OCI-LY7 (cell line): ENCODE measurements at regions not wholly inside any gene's neighbourhood (a gene's known extent, or its start where the extent isn't known, plus 50 kb on each side); places are given as distances from the start of the nearest gene placed in this dataset.

Experiments used
- BruUV-seq: library from RNA; stranded (reverse); fragments of 400-500 nt; replicated peaks from 2 replicates; lab custom pipeline; 2021; lab: Mats Ljungman, UMichigan
- CTCF ChIA-PET: fragments of 300-600 bp; sonication (Branson Sonifier 250); formaldehyde crosslinking; loops from one replicate; lab custom pipeline; 2022; ENCODE audit warnings: antibody characterized with exemption; ENCODE audit not compliant: unreplicated experiment; lab: Charles Lee
- POLR2A ChIA-PET: fragments of 300-600 bp; sonication (Branson Sonifier 250); formaldehyde crosslinking; loops from one replicate; lab custom pipeline; 2022; ENCODE audit warnings: antibody characterized with exemption; lab: Charles Lee
- DNase-seq: peaks from one replicate; pipeline ENCODE4 v3.0.0-alpha.2; 2015; ENCODE audit warnings: low spot score
- H2AFZ ChIP-seq: fragments of 200-600 bp; sonication (generic), shearing (Covaris generic); 2 replicates; pipeline ENCODE4 v1.6.1; 2014; ENCODE audit warnings: mild to moderate bottlenecking, antibody characterized with exemption, low read length, moderate library complexity
- H3K27ac ChIP-seq: fragments of 200-600 bp; sonication (generic); 2 replicates; pipeline ENCODE4 v1.5.1; 2014; ENCODE audit warnings: mixed run types, low read depth, mild to moderate bottlenecking, moderate library complexity, low read length, inconsistent platforms; ENCODE audit not compliant: poor library complexity, severe bottlenecking
- H3K36me3 ChIP-seq: fragments of 200-600 bp; sonication (generic); 2 replicates; pipeline ENCODE4 v1.6.1; 2014; ENCODE audit warnings: mild to moderate bottlenecking, antibody characterized with exemption, low read length, moderate library complexity, mixed read lengths; ENCODE audit not compliant: insufficient read depth
- H3K4me1 ChIP-seq: fragments of 200-600 bp; sonication (generic); 2 replicates; pipeline ENCODE4 v1.5.1; 2014; ENCODE audit warnings: mild to moderate bottlenecking, low read length; ENCODE audit not compliant: insufficient read depth, poor library complexity, severe bottlenecking
- H3K4me2 ChIP-seq: fragments of 200-600 bp; sonication (generic); 2 replicates; pipeline ENCODE4 v1.6.1; 2014; ENCODE audit warnings: mild to moderate bottlenecking, low read length
- H3K4me3 ChIP-seq: fragments of 200-600 bp; sonication (generic); 2 replicates; pipeline ENCODE4 v1.5.1; 2014; ENCODE audit warnings: mild to moderate bottlenecking, low read depth, low read length; ENCODE audit not compliant: poor library complexity, severe bottlenecking
- H3K79me2 ChIP-seq: fragments of 200-600 bp; sonication (generic); 2 replicates; pipeline ENCODE4 v1.6.1; 2016; ENCODE audit warnings: low read depth, mild to moderate bottlenecking, low read length, moderate library complexity, mixed read lengths; ENCODE audit not compliant: insufficient read depth
- H3K9me2 ChIP-seq: fragments of 200-600 bp; sonication (generic); 2 replicates; pipeline ENCODE4 v1.6.1; 2016; ENCODE audit warnings: mild to moderate bottlenecking, low read length, mixed read lengths; ENCODE audit not compliant: insufficient read depth
- H3K9me3 ChIP-seq: fragments of 200-600 bp; sonication (generic); 2 replicates; pipeline ENCODE4 v1.6.1; 2014; ENCODE audit warnings: mild to moderate bottlenecking, mixed run types, low read length, mixed read lengths
- H4K20me1 ChIP-seq: fragments of 200-600 bp; sonication (generic); 2 replicates; pipeline ENCODE4 v1.6.1; 2014; ENCODE audit warnings: mild to moderate bottlenecking, antibody characterized with exemption, low read length, moderate library complexity, mixed read lengths; ENCODE audit not compliant: insufficient read depth
- CTCF ChIP-seq: fragments of 200-600 bp; sonication (generic); conservative IDR thresholded peaks from 2 replicates; pipeline ENCODE4 v1.5.1; 2014; ENCODE audit warnings: mild to moderate bottlenecking, antibody characterized with exemption, low read length, moderate library complexity, mixed read lengths
- EZH2phosphoT487 ChIP-seq: fragments of 200-600 bp; sonication (generic); IDR thresholded peaks from 2 replicates; pipeline ENCODE4 v1.6.1; 2018; ENCODE audit warnings: low read depth, borderline replicate concordance, mild to moderate bottlenecking, mixed run types, antibody characterized with exemption, low read length, moderate library complexity, mixed read lengths
- intact Hi-C: fragments of 100-400 bp; cut with micrococcal nuclease; formaldehyde crosslinking; loops from one replicate; pipeline ENCODE4 v1.10.0; 2022; ENCODE audit not compliant: unreplicated experiment

- H3K4me1 ChIP-seq: no peaks in the 10 kb centered on the region
- ChIA-PET CTCF (no interaction called here), POLR2A (no interaction called here)
- H3K9me3 ChIP-seq: no peaks in the 10 kb centered on the region
- BruUV-seq: no TSS peak
- no peak for DNase-seq
- H4K20me1 ChIP-seq: no peaks in the 10 kb centered on the region
- intact Hi-C loops: no loop called here
- H2AFZ ChIP-seq: no peak overlapping the region
- H3K4me2 ChIP-seq: no peak overlapping the region
- no peaks in the 10 kb centered on the region for H3K9me2 ChIP-seq
- no peaks in the 10 kb centered on the region for H3K36me3 ChIP-seq
- H3K4me3 ChIP-seq: no peak overlapping the region
- H3K79me2 ChIP-seq: no peaks in the 10 kb centered on the region
- no peak for TF ChIP-seq EZH2phosphoT487
- TF ChIP-seq CTCF: no peak
- H3K27ac ChIP-seq: no peak overlapping the region
Measured at GRCh38 chr6:23731609-23732008, 394.4 kb upstream of the NRSN1 start.

- Histone ChIP-seq H3K27ac (no peak overlapping the region), H3K9me2 (no peaks in the 10 kb centered on the region), H3K9me3 (no peaks in the 10 kb centered on the region), H3K4me1 (no peaks in the 10 kb centered on the region), H3K36me3 (no peaks in the 10 kb centered on the region), H3K4me2 (no peak overlapping the region), H4K20me1 (no peaks in the 10 kb centered on the region), H3K4me3 (no peak overlapping the region), H2AFZ (no peak overlapping the region), H3K79me2 (no peaks in the 10 kb centered on the region)
- DNase-seq: no peak
- intact Hi-C loops: no loop called here
- BruUV-seq: no TSS peak
- POLR2A ChIA-PET: no interaction called here
- no peak for TF ChIP-seq CTCF
- TF ChIP-seq EZH2phosphoT487: no peak
- CTCF ChIA-PET: no interaction called here
Measured at GRCh38 chr6:23732521-23732920, 393.5 kb upstream of the NRSN1 start.

GRCh38 chr6:23735151-23735550 is 390.9 kb upstream of the NRSN1 start:
- no TSS peak for BruUV-seq
- H3K27ac ChIP-seq: no peak overlapping the region
- no peak for TF ChIP-seq EZH2phosphoT487
- TF ChIP-seq CTCF: no peak
- no peak overlapping the region for H2AFZ ChIP-seq
- POLR2A ChIA-PET: no interaction called here
- H3K4me1 ChIP-seq: no peaks in the 10 kb centered on the region
- H3K4me3 ChIP-seq: no peak overlapping the region
- H3K36me3 ChIP-seq: no peaks in the 10 kb centered on the region
- H3K79me2 ChIP-seq: no peaks in the 10 kb centered on the region
- H4K20me1 ChIP-seq: no peaks in the 10 kb centered on the region
- intact Hi-C loops: no loop called here
- CTCF ChIA-PET: no interaction called here
- no peak overlapping the region for H3K4me2 ChIP-seq
- H3K9me3 ChIP-seq: no peaks in the 10 kb centered on the region
- no peaks in the 10 kb centered on the region for H3K9me2 ChIP-seq
- no peak for DNase-seq
